ENCODE measurements at regions not wholly inside any gene's neighbourhood (a gene's known extent, or its start where the extent isn't known, plus 50 kb on each side); places are given as distances from the start of the nearest gene placed in this dataset.

GRCh38 chr21:35345954-35346353 lies 296.9 kb upstream of the RUNX1 start:
- in situ Hi-C loops (cut with HindIII; ENCODE audit: low sequenced_read_pairs): no loop called here
- no peak for DNase-seq (ENCODE audit: low read depth, low spot score)
- no peak for TF ChIP-seq CTCF (IDR thresholded peaks at IDR 0.05; ENCODE audit: low read depth, low read length)
- H3K4me3 ChIP-seq (ENCODE audit: low read depth, low read length): no peak overlapping the region

- H3K4me3 ChIP-seq (ENCODE audit: low read depth, low read length): no peak overlapping the region
- no peak for TF ChIP-seq CTCF (IDR thresholded peaks at IDR 0.05; ENCODE audit: low read depth, low read length)
- DNase-seq (ENCODE audit: low read depth, low spot score): no peak
- in situ Hi-C loops (cut with HindIII; ENCODE audit: low sequenced_read_pairs): no loop called here
Measured at GRCh38 chr21:35344582-35344981, 295.5 kb upstream of the RUNX1 start.

- DNase-seq (ENCODE audit: low read depth, low spot score): no peak
- H3K4me3 ChIP-seq (ENCODE audit: low read depth, low read length): no peak overlapping the region
- in situ Hi-C loops (cut with HindIII; ENCODE audit: low sequenced_read_pairs): no loop called here
- TF ChIP-seq CTCF (IDR thresholded peaks at IDR 0.05; ENCODE audit: low read depth, low read length): no peak
Measured at GRCh38 chr21:35343046-35343819, 294.1 kb upstream of the RUNX1 start.

GRCh38 chr21:35342440-35342839 lies 293.3 kb upstream of the RUNX1 start:
- in situ Hi-C loops (cut with HindIII; ENCODE audit: low sequenced_read_pairs): no loop called here
- no peak for TF ChIP-seq CTCF (IDR thresholded peaks at IDR 0.05; ENCODE audit: low read depth, low read length)
- no peak overlapping the region for H3K4me3 ChIP-seq (ENCODE audit: low read depth, low read length)
- DNase-seq (ENCODE audit: low read depth, low spot score): no peak

GRCh38 chr21:35340273-35340672 lies 291.2 kb upstream of the RUNX1 start:
- no peak overlapping the region for H3K4me3 ChIP-seq (ENCODE audit: low read depth, low read length)
- in situ Hi-C loops (cut with HindIII; ENCODE audit: low sequenced_read_pairs): no loop called here
- no peak for DNase-seq (ENCODE audit: low read depth, low spot score)
- TF ChIP-seq CTCF (IDR thresholded peaks at IDR 0.05; ENCODE audit: low read depth, low read length): no peak

GRCh38 chr21:35338881-35339632 lies 290.0 kb upstream of the RUNX1 start:
- DNase-seq (ENCODE audit: low read depth, low spot score): no peak
- H3K4me3 ChIP-seq (ENCODE audit: low read depth, low read length): no peak overlapping the region
- TF ChIP-seq CTCF (IDR thresholded peaks at IDR 0.05; ENCODE audit: low read depth, low read length): no peak
- in situ Hi-C loops (cut with HindIII; ENCODE audit: low sequenced_read_pairs): no loop called here
